ENCODE measurements at regions not wholly inside any gene's neighbourhood (a gene's known extent, or its start where the extent isn't known, plus 50 kb on each side); places are given as distances from the start of the nearest gene placed in this dataset.

DNA sequence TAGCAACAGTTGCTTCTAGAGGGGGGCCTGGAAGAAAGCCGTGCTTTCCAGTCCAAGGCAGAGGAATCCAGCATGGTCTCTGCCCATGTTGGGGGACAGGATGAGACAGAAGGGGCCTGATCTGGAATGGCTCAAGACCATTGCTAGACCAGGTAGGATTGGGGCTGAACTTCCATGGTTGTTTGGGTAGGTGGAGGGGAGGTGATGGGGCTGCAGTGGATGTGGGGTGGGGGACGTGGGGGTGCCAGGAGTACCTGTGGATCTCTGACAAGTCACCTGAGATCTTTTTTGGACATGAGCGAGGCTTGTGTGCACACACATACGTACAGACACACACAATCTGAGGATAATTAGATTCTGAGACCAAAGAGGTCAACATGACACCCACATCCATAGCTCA lies 228.7 kb upstream of the SKOR2 start:
- TF ChIP-seq, protein P1, sequence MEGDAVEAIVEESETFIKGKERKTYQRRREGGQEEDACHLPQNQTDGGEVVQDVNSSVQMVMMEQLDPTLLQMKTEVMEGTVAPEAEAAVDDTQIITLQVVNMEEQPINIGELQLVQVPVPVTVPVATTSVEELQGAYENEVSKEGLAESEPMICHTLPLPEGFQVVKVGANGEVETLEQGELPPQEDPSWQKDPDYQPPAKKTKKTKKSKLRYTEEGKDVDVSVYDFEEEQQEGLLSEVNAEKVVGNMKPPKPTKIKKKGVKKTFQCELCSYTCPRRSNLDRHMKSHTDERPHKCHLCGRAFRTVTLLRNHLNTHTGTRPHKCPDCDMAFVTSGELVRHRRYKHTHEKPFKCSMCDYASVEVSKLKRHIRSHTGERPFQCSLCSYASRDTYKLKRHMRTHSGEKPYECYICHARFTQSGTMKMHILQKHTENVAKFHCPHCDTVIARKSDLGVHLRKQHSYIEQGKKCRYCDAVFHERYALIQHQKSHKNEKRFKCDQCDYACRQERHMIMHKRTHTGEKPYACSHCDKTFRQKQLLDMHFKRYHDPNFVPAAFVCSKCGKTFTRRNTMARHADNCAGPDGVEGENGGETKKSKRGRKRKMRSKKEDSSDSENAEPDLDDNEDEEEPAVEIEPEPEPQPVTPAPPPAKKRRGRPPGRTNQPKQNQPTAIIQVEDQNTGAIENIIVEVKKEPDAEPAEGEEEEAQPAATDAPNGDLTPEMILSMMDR (IDR thresholded peaks at IDR 0.05; ENCODE audit: insufficient read depth, low read length, poor library complexity, severe bottlenecking) = no peak
- DNase-seq (ENCODE audit: extremely low read depth, insufficient read length) = no peak
- no peaks in the 10 kb centered on the region; the same call in 1 of the 2 replicates for H3K27me3 ChIP-seq (replicated peaks; ENCODE audit: control insufficient read depth, insufficient read depth, low read length)
- H3K4me3 ChIP-seq (replicated peaks; ENCODE audit: low read depth, low read length) = no peak overlapping the region
- H3K36me3 ChIP-seq (ENCODE audit: control insufficient read depth, insufficient read depth, low read length) = no peaks in the 10 kb centered on the region

DNA sequence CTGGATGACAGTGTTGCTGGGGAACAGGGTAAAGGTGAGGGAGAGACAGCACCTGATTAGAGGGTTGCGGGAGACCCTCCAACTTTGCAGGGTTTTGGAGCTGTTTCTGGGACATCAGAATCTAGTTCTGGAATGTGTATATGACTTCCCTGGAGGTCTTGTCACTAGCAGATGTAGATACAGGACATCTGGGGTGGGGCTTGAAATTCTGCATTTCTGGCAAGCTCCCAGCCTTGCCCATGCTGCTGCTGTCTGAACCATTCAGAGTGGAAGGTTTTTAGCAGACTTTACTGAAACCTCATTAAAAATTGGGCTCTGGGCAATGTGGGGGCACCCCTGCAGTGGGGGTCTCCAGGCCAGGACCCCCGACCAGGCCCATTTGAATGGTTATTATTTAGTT lies 220.3 kb upstream of the SKOR2 start:
- no peaks in the 10 kb centered on the region for H3K36me3 ChIP-seq (ENCODE audit: control insufficient read depth, insufficient read depth, low read length)
- TF ChIP-seq, protein P1 (IDR thresholded peaks at IDR 0.05; ENCODE audit: insufficient read depth, low read length, poor library complexity, severe bottlenecking) = no peak
- H3K27me3 ChIP-seq (replicated peaks; ENCODE audit: control insufficient read depth, insufficient read depth, low read length) = no peaks in the 10 kb centered on the region
- H3K4me3 ChIP-seq (replicated peaks; ENCODE audit: low read depth, low read length) = no peak overlapping the region
- no peak for DNase-seq (ENCODE audit: extremely low read depth, insufficient read length)

DNA sequence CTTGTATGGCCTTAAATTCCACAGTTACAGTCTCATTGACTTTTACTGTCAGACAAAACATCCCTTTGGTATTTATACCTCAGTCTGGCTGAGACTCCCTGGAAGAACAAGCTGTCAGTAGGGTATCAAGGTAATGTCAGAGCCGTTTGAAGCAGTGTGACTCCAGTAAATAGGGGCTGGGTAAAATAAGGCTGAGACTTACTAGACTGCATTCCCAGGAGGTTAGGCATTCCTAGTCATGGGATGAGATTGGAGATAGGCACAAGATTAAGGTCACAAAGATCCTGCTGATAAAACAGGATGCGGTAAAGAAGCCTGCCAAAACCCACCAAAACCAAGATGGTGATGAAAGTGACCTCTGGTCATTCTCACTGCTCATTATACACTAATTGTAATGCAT lies 219.5 kb upstream of the SKOR2 start:
- no peak overlapping the region for H3K4me3 ChIP-seq (replicated peaks; ENCODE audit: low read depth, low read length)
- H3K36me3 ChIP-seq (ENCODE audit: control insufficient read depth, insufficient read depth, low read length) = no peaks in the 10 kb centered on the region
- no peak for DNase-seq (ENCODE audit: extremely low read depth, insufficient read length)
- TF ChIP-seq, protein P1 (IDR thresholded peaks at IDR 0.05; ENCODE audit: insufficient read depth, low read length, poor library complexity, severe bottlenecking) = no peak
- H3K27me3 ChIP-seq (replicated peaks; ENCODE audit: control insufficient read depth, insufficient read depth, low read length) = no peaks in the 10 kb centered on the region

DNA sequence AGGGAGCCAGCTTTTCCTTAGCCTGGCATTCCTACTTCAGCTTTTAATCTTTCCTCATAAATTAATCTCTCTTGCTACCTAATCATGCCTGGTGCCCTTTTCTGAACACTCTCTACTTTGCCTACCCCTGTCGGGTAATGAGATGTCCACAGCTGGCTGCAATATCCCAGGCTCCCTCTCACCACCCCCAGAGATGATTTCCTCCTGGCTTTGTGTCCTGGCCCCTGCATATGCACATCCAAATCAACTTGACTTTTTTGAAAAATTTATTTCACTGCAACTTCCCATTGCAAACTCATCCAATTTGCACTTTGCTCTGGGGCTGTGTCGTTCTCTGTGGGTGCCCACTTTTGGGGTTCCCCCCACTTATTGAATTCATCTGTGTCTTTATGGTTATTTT lies 218.1 kb upstream of the SKOR2 start:
- TF ChIP-seq, protein P1 (IDR thresholded peaks at IDR 0.05; ENCODE audit: insufficient read depth, low read length, poor library complexity, severe bottlenecking) = no peak
- H3K27me3 ChIP-seq (replicated peaks; ENCODE audit: control insufficient read depth, insufficient read depth, low read length) = no peaks in the 10 kb centered on the region; the same call in 1 of the 2 replicates
- H3K36me3 ChIP-seq (ENCODE audit: control insufficient read depth, insufficient read depth, low read length) = no peaks in the 10 kb centered on the region
- no peak overlapping the region for H3K4me3 ChIP-seq (replicated peaks; ENCODE audit: low read depth, low read length)
- no peak for DNase-seq (ENCODE audit: extremely low read depth, insufficient read length)

DNA sequence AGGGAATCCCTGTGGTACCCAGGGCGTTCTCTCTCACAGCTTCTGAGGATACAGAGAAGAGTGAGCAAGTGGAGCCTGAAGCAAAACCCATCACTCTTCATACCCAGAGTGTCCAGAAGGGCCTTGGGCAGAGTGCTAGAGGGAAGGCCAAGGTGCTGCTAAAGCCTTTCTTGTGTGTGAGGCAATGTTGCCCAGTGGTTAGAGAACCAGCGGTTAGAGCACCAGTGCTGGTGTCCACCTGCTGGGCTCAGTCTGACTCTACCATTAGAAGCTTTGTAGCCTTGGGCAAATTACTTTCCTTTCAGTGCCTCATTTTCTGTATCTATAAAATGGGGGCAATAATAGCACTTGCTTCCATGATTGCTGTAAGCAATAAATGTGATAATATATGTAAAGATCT lies 210.5 kb upstream of the SKOR2 start:
- Histone ChIP-seq H3K36me3 (ENCODE audit: control insufficient read depth, insufficient read depth, low read length) (no peaks in the 10 kb centered on the region), H3K4me3 (replicated peaks; ENCODE audit: low read depth, low read length) (no peak overlapping the region), H3K27me3 (replicated peaks; ENCODE audit: control insufficient read depth, insufficient read depth, low read length) (peaks cover 1% of the 10 kb centered on the region)
- TF ChIP-seq, protein P1 (IDR thresholded peaks at IDR 0.05; ENCODE audit: insufficient read depth, low read length, poor library complexity, severe bottlenecking) = no peak
- DNase-seq (ENCODE audit: extremely low read depth, insufficient read length) = no peak

DNA sequence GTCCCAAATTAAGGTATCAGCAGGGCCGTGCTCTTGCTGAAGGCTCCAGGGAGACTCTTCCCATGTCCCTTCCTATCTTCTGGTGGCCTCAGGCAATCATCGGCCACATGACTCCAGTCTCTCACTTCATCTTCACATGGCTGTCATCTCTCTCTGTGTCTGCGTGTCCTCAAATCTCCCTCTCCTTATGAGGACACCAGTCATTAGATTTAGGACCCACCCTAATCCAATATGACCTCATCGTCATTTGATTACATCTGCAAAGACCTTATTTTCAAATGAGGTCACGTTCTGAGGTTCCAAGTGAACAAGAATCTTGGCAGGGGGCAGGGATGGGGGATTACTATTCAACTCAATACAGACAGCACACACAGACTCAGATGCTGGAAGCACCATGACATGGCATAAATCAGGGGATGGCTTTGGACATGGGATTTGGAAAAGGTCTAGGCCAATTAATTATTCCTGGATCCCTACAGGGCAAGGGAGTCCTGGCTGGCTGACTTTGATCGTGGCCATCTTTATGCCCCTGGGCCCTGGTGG lies 210.0 kb upstream of the SKOR2 start:
- Histone ChIP-seq H3K4me3 (replicated peaks; ENCODE audit: low read depth, low read length) (no peak overlapping the region), H3K27me3 (replicated peaks; ENCODE audit: control insufficient read depth, insufficient read depth, low read length) (peaks cover 1% of the 10 kb centered on the region), H3K36me3 (ENCODE audit: control insufficient read depth, insufficient read depth, low read length) (no peaks in the 10 kb centered on the region)
- no peak for DNase-seq (ENCODE audit: extremely low read depth, insufficient read length)
- TF ChIP-seq, protein P1 (IDR thresholded peaks at IDR 0.05; ENCODE audit: insufficient read depth, low read length, poor library complexity, severe bottlenecking) = no peak
